ENCODE measurements at regions not wholly inside any gene's neighbourhood (a gene's known extent, or its start where the extent isn't known, plus 50 kb on each side); places are given as distances from the start of the nearest gene placed in this dataset.

DNA sequence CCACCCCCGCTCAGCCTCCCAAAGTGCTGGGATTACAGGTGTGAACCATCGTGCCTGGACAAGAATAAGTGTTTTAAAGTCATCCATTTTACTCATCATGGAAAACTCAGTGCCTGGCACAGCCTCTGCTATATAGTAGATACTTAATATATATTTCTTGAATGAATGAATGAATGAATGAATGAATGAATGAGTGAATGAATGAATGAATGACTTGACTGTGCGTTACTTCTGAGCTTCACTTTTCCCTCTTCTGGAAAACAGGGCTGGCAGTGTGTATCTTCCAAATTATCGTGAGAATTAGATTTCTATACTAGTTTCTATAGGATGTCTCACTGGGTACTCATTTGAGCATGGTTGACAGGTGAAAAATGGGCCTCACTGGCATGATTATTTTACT lies 307.3 kb upstream of the ERCC4 start:
- TF ChIP-seq POLR2A (IDR thresholded peaks at IDR 0.05) (no peak), EP300 (IDR thresholded peaks at IDR 0.05) (no peak)
- TF ChIP-seq, protein P1, sequence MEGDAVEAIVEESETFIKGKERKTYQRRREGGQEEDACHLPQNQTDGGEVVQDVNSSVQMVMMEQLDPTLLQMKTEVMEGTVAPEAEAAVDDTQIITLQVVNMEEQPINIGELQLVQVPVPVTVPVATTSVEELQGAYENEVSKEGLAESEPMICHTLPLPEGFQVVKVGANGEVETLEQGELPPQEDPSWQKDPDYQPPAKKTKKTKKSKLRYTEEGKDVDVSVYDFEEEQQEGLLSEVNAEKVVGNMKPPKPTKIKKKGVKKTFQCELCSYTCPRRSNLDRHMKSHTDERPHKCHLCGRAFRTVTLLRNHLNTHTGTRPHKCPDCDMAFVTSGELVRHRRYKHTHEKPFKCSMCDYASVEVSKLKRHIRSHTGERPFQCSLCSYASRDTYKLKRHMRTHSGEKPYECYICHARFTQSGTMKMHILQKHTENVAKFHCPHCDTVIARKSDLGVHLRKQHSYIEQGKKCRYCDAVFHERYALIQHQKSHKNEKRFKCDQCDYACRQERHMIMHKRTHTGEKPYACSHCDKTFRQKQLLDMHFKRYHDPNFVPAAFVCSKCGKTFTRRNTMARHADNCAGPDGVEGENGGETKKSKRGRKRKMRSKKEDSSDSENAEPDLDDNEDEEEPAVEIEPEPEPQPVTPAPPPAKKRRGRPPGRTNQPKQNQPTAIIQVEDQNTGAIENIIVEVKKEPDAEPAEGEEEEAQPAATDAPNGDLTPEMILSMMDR (IDR thresholded peaks at IDR 0.05), result no peak
- Histone ChIP-seq H3K4me3 (no peak overlapping the region), H3K9me3 (no peaks in the 10 kb centered on the region), H3K36me3 (no peaks in the 10 kb centered on the region), H3K27me3 (no peaks in the 10 kb centered on the region), H3K4me1 (ENCODE audit: insufficient read depth) (no peaks in the 10 kb centered on the region), H3K27ac (no peak overlapping the region)
- WGBS, 3 donors, result 80 to 93% (median 81%) methylated on average over 4 of the region's 4 CpGs
- intact Hi-C loops (cut with DNase I), result no loop called here
- DNase-seq, result no peak

DNA sequence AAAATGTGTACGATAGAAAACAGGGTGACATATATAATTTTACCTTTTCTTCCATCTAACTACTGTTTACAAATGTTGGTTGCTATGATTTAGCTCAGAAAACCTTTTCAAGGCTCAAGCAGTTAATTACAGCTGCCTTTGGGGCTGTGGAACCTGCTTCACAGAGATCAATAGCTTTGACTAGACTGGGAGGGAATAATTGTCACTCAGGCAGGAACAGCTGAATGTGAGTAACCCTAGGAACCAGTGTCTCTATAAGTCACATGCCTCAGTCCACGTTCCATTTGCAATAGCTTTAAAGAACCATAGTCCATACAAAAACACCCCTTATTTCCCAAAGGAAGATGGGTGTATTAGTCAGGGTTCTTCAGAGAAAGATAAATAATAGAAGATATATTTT lies 306.8 kb upstream of the ERCC4 start:
- no peak overlapping the region for H3K4me3 ChIP-seq
- no peak for DNase-seq
- no peak overlapping the region for H3K27ac ChIP-seq
- WGBS, 3 donors, result 72 to 78% (median 74%) methylated on average over 2 of the region's 2 CpGs
- H3K36me3 ChIP-seq, result no peaks in the 10 kb centered on the region
- intact Hi-C loops (cut with DNase I), result no loop called here
- H3K4me1 ChIP-seq (ENCODE audit: insufficient read depth), result no peaks in the 10 kb centered on the region
- TF ChIP-seq POLR2A (IDR thresholded peaks at IDR 0.05) (no peak), EP300 (IDR thresholded peaks at IDR 0.05) (no peak)
- TF ChIP-seq, protein P1 (IDR thresholded peaks at IDR 0.05), result no peak
- H3K9me3 ChIP-seq, result no peaks in the 10 kb centered on the region
- H3K27me3 ChIP-seq, result no peaks in the 10 kb centered on the region

DNA sequence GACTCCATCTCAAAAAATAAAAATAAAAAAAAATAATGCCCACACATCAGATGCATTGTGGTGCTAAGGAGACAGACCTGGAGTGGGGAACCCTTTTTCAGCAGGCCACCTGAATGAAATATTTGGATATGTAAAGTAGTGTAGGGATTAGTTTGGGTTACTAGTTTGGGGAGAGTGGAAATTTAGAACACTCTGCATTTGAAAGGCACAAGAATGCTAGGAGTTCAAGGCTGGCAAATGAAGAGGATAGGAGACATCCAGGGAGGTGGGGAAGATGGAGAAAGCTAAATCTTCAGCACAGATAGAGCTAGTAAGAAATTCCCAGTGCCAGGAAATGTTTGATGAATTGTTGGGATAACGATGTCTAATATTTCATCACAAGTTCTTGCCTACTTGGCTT lies 298.3 kb upstream of the ERCC4 start:
- 37 to 62% (median 41%) methylated on average over 1 of the region's 1 CpG for WGBS, 3 donors
- H3K9me3 ChIP-seq, result no peaks in the 10 kb centered on the region
- H3K36me3 ChIP-seq, result no peaks in the 10 kb centered on the region
- no peak for DNase-seq
- no peak overlapping the region for H3K4me3 ChIP-seq
- no peaks in the 10 kb centered on the region for H3K4me1 ChIP-seq (ENCODE audit: insufficient read depth)
- TF ChIP-seq, protein P1 (IDR thresholded peaks at IDR 0.05), result no peak
- TF ChIP-seq EP300 (IDR thresholded peaks at IDR 0.05), result no peak
- TF ChIP-seq POLR2A (IDR thresholded peaks at IDR 0.05), result no peak
- no peak overlapping the region for H3K27ac ChIP-seq
- no peaks in the 10 kb centered on the region for H3K27me3 ChIP-seq
- intact Hi-C loops (cut with DNase I), result no loop called here

DNA sequence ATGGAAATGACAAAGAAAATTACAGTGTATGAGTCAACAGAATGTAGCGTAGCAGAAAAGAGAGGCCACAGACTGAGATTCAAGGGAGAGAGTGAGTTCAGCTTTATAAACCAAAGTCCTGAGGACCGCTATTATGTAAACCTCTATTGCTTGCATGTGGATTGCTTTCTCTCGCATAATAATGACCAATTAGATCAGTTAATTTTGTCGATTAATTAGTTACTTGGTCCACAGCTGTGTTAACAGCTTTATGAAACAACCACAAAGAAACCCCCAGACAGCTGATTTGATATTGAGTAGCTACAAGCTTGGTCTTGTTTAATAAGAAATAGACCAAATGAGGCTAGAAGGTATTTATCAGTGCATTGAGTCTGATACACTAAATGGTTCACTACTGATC lies 291.8 kb upstream of the ERCC4 start:
- H3K9me3 ChIP-seq, result no peaks in the 10 kb centered on the region
- H3K27me3 ChIP-seq, result no peaks in the 10 kb centered on the region
- H3K4me3 ChIP-seq, result no peak overlapping the region
- no peak for TF ChIP-seq POLR2A (IDR thresholded peaks at IDR 0.05)
- TF ChIP-seq EP300 (IDR thresholded peaks at IDR 0.05), result no peak
- TF ChIP-seq, protein P1 (IDR thresholded peaks at IDR 0.05), result no peak
- H3K36me3 ChIP-seq, result no peaks in the 10 kb centered on the region
- DNase-seq, result no peak
- no peaks in the 10 kb centered on the region for H3K4me1 ChIP-seq (ENCODE audit: insufficient read depth)
- H3K27ac ChIP-seq, result no peak overlapping the region
- WGBS, 3 donors, result 82 to 92% (median 88%) methylated on average over 4 of the region's 4 CpGs
- intact Hi-C loops (cut with DNase I), result no loop called here

DNA sequence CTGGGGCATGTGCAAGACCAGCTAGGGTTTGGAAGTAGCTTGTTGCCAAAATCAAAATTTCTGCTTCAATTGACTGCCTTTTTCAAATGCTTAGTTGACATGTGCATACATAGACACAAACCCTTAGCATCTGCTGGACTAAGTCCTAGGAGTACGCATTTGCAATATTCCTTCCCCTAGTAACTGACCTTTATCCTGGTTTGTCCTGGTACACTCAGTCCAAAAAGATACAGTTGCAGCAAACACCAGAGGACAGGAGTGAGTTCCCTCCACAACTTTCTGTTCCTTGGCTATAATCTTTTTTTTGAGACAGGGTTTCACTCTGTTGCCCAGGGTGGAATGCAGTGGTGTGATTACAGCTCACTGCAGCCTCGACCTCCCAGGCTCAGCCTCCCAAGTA lies 290.2 kb upstream of the ERCC4 start:
- DNase-seq, result no peak
- Histone ChIP-seq H3K4me3 (no peak overlapping the region), H3K9me3 (no peaks in the 10 kb centered on the region), H3K4me1 (ENCODE audit: insufficient read depth) (no peaks in the 10 kb centered on the region), H3K36me3 (no peaks in the 10 kb centered on the region), H3K27me3 (no peaks in the 10 kb centered on the region), H3K27ac (no peak overlapping the region)
- WGBS, 3 donors, result 59 to 71% (median 66%) methylated on average over 2 of the region's 2 CpGs
- TF ChIP-seq EP300 (IDR thresholded peaks at IDR 0.05), result no peak
- TF ChIP-seq, protein P1 (IDR thresholded peaks at IDR 0.05), result no peak
- no peak for TF ChIP-seq POLR2A (IDR thresholded peaks at IDR 0.05)
- intact Hi-C loops (cut with DNase I), result loop anchor here in 1 of 4 donors (10.0 kb wide), 1 partner anchor 65 kb away; no protein-coding TSS in a partner anchor
